HG03159 (cell line): ENCODE measurements at regions not wholly inside any gene's neighbourhood (a gene's known extent, or its start where the extent isn't known, plus 50 kb on each side); places are given as distances from the start of the nearest gene placed in this dataset.

Experiments
- ATAC-seq: cut with Tn5 transposase; IDR thresholded peaks from one replicate; pipeline ENCODE4 v1.9.1; 2021; ENCODE audit warnings: mild to moderate bottlenecking, moderate library complexity; ENCODE audit not compliant: unreplicated experiment

DNA sequence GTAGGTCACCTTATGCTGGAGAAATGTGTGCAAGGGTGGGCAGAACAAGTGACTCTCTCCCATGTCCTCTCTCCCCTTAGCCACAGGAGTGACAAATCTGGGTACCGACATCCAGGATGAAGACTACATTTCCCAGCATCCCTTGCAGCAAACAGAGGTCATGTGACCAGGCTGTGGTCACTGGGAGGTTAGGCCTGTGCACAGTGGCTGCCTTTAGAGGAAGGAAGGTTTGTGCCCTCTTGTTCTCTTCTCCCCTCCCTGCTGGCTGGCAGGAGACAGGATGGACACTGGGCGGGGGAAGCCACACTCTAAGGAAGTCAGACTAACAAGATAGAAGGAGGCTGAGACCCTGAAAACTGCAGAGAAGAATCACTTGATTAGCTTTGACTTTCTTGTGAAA lies 360.2 kb downstream of the PREX1 start:
- ATAC-seq = no peak

DNA sequence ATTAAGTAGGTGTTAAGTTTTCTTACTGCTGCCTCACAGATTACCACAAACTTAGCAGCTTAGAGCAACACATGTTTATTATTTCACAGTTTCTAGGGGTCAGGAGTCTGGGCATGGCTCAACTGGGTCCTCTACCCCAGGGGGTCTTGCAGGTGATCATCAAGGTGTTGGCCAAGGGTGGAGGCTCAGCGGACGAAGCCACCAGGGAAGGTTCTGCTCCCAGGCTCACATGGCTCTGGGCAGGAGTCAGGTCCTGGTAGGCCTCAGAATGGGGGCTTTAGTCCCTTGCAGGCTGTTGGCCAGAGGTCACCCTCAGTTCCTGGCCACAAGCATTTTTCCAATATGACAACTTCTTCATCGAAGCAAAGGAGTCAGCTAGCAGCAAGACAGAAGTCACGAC lies 362.5 kb downstream of the PREX1 start:
- ATAC-seq = no peak

DNA sequence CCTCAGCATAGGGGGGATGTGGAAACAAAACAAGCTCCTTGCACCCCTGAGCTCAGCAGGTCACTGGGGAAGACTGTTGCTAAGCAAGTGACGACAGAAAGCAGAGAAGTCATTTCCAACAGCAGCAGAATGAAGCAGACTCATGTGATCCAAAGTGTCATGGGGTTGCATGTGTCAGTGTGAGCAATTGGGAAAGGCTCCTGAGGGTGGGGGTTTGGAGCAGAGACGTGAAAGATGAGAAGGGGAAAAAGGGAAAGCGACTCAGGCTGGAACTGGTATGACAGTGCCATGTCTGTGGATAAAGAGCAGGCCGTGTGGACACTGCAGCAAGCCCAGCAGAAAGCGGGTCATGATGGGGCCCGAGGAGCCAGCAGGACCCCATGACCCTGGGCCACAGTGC lies 363.9 kb downstream of the PREX1 start:
- ATAC-seq = no peak

DNA sequence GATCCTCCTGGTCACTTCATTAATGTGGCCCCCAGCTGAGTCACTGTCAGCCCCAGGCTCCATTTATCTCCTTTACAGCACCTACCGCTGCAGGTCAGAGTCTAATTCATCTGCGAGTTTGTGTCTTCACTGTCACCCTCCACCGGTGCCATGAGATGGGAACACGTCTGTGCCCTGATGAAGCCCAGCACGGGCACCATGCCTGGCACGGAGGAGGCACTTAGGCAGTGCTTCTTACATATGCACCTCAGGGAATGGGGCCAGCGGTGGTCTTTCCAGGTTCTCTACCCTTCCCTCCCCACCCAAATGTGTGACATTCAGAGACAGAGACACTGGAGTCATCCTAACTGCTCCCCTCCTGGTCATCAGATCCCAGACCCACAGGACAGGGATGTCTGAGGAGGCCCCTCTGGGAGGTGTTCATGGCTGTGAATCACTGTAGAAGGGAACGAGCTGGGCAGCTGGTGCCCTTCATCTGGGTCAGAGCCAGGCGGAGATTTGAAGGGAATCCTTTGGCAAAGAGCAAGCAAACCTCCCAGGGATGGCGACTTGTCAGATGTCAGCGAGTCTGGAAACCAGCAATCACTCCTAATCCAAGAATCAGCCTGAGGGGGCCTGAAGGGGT lies 364.6 kb downstream of the PREX1 start:
- no peak for ATAC-seq

DNA sequence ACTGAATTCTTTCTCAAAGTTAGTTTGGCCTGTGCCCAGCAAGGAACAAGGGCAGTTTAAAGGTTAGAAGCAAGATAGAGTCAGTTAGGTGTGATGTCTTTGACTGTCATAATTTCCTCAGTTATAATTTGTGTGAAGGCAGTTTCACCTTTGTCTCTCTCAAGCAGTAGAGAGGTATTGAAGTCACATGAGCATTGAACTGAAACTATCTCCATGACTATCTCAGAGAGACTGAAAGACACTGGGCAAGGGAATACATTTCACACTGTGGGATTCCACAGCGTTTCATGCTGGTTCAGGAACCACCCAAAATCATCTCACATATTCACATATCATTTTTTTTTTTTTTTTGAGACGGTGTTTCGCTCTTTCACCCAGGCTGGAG lies 366.1 kb downstream of the PREX1 start:
- ATAC-seq = no peak

DNA sequence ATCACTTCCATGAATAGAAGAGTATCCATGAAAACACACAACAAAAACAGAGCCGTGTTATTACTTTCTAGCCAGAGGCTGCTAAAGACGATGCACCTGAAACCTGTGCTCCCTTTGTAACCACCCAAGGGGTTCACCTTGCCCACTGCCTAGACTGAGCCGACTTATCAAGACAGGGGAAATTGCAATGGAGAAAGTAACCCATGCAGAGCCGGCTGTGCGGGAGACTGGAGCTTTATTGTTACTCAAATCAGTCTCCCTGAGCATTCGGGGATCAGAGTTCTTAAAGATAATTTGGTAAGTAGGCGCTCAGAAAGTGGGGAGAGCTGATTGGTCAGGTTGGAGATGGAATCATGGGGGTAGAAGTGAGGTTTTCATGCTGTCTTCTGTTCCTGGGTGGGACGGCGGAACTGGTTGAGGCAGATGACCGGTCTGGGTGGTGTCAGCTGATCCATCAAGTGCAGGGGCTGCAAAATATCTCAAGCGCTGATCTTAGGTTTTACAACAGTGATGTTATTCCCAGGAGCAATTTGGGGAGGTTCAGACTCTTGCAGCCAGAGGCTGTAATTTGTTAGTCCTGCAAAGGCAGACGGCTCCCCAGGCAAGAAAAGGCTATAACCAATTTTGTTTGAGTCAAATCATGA lies 366.6 kb downstream of the PREX1 start:
- no peak for ATAC-seq

DNA sequence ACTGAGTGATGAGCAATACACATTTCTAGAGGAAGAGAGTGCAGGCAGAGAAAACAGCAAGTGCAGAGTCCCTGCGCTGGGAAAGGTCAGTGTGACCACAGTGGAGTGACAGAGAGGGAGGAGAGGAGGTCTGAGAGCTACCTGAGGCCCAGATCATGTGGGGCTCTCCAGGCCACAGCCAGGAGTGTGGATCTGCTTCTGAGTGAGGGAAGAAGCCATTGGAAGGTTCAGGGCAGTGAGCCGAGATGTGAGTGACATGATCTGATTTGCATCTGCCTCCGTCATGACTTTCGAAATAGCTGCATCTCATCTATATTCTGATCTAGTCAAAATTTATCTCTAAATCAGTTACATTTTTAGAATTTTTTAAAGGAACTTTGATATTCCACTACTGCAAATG lies 367.1 kb downstream of the PREX1 start:
- ATAC-seq = no peak

DNA sequence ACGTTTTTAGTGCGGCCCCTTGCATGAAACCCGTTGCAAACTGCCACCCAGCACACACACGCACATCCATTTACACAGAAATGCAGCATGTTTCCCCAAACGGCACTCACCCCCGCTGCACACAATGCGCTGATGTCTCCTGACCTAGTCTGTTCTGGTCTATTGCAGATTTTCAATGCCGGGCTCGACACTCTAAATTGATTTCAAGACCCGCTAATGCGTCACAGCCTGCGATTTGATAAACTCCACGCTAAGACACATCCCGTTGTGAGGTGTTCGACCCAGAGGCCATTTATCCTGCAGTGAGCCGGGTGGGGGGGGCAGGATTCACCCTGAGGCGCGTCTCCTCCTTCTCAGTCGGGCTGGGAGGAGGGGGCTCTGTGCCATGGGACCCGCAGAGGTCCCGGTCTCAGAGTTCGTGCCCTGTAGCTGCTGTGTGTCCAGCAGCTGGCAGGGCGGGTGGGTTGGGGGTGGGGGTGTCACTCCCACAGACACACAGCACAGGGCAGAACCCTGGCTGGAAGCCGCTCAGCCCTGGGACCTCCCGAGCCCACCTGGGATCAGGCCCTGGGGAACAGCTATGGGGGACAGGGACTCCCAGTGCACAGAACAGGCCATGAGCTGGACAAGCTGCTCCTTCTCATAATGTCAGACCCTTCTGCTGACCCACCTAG lies 367.9 kb downstream of the PREX1 start:
- ATAC-seq = no peak

DNA sequence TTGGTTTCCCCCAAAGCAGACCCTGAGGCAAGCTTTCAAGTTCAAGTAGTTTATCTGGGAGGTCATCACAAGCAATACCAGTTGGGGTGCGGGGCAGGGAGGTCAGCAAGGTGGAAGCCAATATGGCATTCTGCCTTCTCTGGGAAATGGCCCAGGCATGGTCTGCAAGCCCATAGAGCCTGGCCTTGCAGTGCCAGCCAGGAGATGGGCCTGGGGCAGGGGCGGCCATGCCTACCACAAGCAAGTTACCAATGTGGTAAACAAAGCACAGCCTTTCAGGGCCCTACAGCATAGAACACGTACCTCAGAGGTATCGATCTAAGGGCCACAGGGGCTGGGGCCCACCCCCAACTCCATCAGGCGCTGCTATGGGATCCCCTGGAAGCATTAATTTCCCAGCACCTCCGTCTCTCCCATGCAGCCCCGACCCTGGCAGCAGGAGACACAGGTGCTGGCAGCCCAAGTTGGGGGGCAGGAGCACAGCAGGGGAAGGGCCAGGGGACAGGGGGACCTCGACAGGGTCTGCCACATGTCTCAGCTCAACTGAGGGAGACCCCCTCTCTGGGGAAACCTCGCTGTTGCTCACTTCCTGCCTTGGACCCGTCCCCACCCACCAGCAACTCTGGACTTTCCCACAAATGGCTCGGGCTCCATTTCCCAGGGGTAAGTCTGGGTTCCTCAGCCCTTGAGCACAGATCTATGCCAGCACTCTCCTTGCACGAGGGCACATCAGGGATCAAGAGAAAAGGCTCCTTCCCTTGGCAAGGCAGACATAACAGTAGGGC lies 369.0 kb downstream of the PREX1 start:
- no peak for ATAC-seq

DNA sequence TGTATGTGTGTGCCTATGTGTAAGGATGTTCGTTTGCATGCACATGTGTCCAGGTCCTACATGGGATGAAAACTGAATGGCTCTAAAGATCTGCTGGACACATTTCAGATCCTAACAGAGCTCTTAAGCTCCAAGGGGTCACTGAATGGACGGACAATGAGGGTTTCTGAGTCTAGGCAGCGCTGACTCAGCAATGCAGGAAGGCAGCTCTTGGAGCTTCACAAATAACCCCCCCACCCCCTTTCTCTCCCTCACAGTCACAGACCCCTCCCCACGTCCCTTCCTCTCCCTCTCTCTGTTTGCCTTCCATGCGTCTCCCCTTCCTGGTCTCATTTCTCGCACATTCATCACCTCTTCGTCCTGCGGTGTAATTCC lies 369.8 kb downstream of the PREX1 start:
- no peak for ATAC-seq

DNA sequence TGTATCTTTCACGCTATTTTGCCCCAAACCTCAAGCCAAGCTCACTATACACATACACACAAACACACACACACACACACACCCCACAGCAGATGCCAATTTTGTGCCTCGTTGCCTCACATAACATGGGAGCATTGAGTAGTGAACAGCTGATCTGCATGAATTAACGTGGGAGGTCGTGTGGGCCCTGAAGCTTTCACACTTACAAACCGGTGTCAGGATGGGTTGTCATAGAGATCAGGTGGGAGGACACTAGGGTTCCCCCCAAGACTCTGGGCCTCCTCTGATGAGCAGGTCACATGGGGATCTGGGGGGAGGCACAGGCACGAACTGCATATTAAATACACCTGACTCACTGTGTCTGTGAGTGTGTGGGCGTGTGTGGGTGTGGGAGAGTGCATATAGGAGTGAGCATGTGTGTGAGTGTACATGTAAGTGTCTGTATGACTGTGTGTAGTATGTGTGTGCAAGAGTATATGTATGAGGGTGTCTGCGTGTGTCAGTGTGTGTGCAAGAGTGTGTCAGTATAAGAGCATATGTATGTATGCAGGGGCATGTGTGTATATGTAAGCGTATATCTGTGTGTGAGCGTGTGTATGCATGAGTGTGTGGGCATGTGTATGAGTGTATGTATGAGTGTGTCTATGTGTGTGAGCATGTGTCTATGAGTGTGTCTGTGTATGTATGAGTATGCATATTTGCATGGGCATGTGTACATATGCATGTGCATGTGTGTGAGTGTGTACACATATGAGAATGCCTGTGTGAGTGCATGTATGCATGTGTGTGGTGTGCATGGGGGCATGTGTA lies 370.4 kb downstream of the PREX1 start:
- no peak for ATAC-seq

DNA sequence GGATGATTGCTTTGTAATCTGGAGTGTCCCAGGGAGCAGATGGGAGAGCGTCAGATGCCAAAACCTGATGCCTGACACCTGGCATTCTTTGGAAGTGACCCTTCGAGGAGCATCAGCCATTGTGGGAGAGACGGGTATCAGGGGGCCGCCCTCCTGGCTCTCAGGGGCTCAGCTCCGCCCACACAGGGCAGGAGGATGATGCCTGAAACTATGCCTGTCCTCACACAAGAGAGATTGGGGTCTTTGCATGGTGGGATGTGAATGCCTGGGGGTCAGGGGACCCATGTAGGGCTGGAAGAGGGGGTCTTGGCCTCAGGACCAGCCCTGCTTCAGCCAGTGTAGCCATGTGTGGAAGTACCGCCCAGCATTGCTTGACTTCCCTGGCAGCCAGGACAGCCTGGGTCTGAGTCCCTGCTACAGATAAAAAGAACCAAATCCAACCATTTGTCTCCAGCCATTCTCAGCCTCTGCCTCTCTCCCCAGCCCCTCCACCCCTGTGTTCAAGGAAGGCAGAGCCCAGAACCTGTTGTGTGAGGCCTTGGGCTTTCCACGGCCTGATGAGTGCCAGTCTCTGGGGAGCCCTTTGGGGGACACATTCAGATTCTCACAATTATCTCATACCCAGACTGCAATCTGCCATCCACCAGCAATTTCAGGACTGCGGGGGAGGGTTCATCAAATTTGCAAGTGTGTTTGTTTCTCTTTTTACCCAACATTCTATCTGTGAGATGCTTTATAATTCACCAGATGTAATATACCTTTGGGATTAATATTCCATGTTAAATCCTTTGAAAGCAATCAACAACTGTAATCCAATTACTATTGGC lies 371.2 kb downstream of the PREX1 start:
- ATAC-seq = no peak

DNA sequence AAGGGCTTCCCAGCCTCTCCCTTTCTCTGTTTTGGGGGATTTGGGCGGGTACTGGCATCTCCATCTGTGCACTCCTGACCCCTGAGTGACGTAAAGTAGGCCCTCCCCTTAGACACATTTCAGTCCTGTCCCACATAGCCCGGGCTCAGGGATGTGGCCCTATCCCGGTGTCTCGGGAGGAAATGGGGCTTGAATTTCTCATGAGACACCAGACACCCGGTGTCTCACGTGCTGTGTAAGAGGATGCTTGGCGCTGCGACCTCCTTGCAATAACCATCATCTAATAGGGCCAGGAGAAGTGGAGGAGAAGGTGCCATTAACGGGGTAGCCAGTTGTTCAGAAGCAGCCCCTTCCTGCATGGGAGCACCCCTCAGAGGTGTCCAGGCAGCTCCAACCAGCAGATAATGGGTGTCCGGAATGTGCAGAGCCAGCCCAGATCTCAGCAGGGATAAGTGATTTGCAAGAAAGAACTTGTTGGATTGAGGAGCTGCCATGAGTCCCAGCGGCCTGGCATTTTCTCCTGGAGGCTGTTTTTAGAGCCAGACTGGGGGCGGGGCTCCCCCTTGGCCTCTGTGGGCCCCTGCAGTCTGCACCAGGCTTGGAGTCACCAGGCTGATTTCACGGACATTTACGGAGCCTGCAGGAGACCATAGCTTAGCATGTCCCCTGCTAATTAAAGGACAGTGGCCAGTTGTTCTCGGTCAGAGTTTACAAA lies 372.0 kb downstream of the PREX1 start:
- ATAC-seq = no peak

DNA sequence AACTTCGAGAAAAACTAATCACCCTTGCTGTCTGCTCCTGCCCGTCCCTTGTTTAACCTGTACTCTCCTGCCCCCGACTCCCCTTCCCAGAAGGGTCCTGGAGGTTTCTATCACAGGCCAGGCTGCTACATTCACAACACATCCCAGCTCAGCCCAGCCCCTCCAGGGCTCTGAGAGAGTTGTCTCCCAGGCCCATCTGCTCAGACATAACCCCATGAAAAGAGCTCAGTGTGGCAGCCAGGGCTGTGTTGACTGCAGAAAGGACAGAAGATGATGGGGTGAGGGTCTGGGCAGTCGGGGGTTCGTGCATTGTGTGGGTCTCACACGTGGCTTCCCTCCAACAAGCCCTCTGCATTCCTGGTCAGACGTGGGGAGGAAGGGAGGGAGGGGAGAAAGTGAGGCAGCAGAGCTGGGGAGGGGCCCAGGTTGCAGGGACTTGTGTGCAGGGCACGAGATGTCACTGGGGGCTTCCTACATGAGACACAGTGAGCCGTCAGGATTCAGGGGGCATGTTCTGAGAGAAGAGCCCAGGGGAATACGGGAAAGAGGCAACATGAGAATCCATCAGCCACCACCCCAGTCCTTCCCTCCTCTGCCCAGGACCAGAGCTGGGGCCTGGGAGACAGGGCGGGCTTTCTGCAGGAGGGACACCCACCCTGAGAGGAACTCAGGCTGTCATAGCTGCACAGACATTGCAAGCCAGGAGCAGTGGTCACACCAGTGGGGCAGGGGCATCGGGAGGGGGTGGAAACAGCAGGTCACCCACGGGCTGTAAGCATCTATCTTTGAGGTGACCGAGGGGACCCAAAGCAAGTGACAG lies 372.9 kb downstream of the PREX1 start:
- no peak for ATAC-seq

DNA sequence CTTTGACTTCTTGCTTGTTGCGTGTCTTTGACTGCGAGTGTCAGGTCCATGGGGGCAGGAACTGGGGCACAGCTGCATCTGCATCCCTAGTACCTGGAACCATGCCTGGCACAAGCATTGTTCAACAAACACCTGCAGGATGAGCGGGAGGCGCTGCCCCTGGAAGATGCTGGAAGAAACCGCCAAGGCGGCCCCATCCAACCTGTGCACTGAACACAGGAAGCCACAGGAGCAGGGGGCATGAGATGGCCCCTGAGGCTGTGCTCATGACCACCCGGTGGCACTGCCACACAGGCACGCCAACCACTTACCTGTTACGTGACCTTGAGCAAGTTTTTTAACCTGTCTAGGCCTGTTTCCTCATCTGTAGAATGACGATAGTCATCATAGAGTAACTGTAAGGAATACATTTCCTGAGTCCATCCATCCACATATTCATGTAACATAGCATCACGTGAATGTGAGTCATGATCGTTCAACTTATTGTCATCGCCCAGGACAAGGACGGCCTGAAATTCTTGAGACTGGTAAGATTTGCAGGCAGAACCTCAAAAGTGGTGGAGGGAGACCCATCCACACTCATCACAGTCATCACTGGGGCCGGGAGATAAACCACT lies 374.2 kb downstream of the PREX1 start:
- ATAC-seq = no peak

DNA sequence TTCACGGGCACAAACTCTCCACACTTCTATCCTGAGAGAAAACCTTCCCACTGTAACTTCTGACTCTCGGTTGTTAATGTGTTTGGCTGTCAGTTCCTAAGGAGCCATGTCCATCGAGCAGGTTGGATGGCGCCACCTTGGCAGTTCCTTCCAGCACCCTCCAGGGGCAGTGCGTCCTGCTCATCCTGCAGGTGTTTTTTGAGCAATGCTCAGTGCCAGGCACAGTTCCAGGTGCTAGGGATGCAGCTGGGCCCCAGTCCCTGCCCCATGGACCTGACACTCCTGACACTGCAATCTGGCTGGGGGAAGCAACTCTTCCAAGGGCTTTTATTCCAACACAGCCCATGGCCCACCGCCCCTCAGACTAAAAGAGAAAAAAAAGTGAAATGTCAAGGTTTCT lies 376.4 kb downstream of the PREX1 start:
- ATAC-seq = no peak

DNA sequence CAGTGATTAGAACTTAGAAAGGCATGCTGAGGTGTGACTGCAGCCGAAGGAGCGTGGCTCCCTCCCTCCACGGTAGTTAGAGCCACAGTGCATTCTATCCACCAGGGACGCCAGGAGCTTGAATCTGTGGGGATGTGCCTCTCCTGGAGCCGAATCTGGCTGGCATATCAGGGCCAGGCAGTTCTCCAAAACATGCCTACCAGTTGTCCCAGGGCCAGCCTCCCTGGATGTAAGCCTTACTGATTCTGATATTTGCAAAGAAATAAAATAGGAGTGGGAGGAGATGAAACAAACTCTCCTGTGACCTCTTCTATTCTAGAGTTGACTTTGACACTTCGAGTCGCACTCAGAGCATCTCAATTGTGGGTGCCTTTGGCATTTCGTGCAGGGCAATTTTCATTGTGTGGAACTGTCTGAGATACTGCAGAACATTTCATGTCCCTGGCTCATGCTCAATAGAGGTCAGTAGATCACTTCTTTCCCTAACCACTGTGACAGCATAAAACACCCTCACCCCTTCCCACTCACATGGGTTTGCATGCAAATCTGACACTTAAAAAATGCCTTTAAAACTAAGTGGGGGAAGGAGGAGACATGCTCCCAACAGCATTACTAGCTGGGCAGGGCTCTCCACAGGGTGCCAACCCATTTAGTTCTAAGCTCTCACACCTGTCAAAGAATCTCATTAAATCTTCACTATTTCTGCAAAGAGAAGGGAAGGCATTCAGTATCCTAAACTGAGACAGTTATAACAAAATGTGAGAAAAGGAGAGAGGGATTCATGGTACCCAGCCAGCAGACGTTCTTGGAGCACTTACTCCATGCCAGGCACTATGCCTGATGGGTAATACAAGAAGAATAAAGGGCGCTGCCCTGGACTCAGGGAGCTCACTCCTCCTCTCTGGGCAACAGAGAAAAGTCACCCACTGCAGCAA lies 378.9 kb downstream of the PREX1 start:
- no peak for ATAC-seq
